Prostate gland (tissue), 2 donors: ENCODE measurements at regions not wholly inside any gene's neighbourhood (a gene's known extent, or its start where the extent isn't known, plus 50 kb on each side); places are given as distances from the start of the nearest gene placed in this dataset.
A peak's percentile ranks its signal among the peaks of the same experiment; 100 is the strongest.

ENCODE experiments used
- DNase-seq: peaks from one replicate; pipeline ENCODE4 v3.0.0-alpha.2; 2019; ENCODE audit warnings: low spot score
- H3K27ac ChIP-seq, 2 donors: fragments of 200-600 bp; sonication (generic); 2 replicates each; pipeline ENCODE4 v1.5.1; 2017 to 2019
- H3K27me3 ChIP-seq: fragments of 200-600 bp; sonication (generic); replicated peaks from 2 replicates; pipeline ENCODE4 v1.5.1; 2019; ENCODE audit not compliant: insufficient read depth
- H3K36me3 ChIP-seq, 2 donors: fragments of 200-600 bp; sonication (generic); 1 replicate in 1 of 2; 2 replicates in 1 of 2; pipeline versions ENCODE4 v1.5.1 to v1.8.1; 2017 to 2019
- H3K4me1 ChIP-seq: fragments of 200-600 bp; sonication (generic); replicated peaks from 2 replicates; pipeline ENCODE4 v1.5.1; 2019
- H3K4me3 ChIP-seq, 2 donors: fragments of 200-600 bp; sonication (generic); 2 replicates each; pipeline ENCODE4 v1.5.1; 2017 to 2019
- H3K9me3 ChIP-seq: fragments of 200-600 bp; sonication (generic); 2 replicates; pipeline ENCODE4 v1.5.1; 2017
- POLR2A ChIP-seq: fragments of 450-650 bp; IDR thresholded peaks from one replicate; pipeline ENCODE4 v1.6.1; 2016; ENCODE audit warnings: antibody characterized with exemption, mild to moderate bottlenecking
- POLR2AphosphoS5 ChIP-seq: sonication (generic); formaldehyde crosslinking; IDR thresholded peaks from one replicate; pipeline ENCODE4 v1.6.1; 2017; ENCODE audit warnings: antibody characterized with exemption
- WGBS: methylation state at CpG from one replicate; pipeline ENCODE4 v1.1.5; 2018; 5-methylcytosine and 5-hydroxymethylcytosine counted together
- intact Hi-C: fragments of 100-400 bp; cut with DNase I; formaldehyde crosslinking; loops from one replicate; pipeline ENCODE4 v1.14.2; 2022
- TF ChIP-seq, protein P1 (sequence below), 4 experiments: fragments of 200-600 bp in 2 of 4; fragments of 450-650 bp in 2 of 4; sonication (generic) in 2 of 4; IDR thresholded peaks; 1 replicate in 3 of 4; 2 replicates in 1 of 4; pipeline ENCODE4 v1.5.1; 2016 to 2019; ENCODE audit warnings: antibody characterized with exemption in 4 of 4, mild to moderate bottlenecking in 2 of 4, moderate library complexity in 2 of 4

DNA sequence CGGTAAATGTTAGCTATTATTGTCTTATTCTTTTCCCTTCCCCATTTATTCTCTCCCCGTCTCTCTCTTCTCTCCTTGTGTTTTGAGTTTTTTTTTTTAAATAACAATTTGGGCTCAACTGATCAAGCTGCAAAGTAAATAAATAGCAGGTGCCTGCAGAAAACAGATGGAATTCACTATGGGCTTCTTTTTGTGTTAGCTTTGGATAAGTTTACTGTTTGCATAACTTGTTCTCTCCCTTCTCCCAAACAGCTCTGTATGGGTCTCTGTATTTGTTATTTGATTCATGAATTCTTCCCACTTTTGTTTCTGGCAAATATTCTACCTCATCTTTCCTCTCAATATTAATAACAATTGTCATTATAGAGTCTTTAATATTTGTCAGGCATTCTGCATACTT is 111.8 kb upstream of the ASTN2 start:
- no peak for TF ChIP-seq POLR2AphosphoS5
- TF ChIP-seq, protein P1, sequence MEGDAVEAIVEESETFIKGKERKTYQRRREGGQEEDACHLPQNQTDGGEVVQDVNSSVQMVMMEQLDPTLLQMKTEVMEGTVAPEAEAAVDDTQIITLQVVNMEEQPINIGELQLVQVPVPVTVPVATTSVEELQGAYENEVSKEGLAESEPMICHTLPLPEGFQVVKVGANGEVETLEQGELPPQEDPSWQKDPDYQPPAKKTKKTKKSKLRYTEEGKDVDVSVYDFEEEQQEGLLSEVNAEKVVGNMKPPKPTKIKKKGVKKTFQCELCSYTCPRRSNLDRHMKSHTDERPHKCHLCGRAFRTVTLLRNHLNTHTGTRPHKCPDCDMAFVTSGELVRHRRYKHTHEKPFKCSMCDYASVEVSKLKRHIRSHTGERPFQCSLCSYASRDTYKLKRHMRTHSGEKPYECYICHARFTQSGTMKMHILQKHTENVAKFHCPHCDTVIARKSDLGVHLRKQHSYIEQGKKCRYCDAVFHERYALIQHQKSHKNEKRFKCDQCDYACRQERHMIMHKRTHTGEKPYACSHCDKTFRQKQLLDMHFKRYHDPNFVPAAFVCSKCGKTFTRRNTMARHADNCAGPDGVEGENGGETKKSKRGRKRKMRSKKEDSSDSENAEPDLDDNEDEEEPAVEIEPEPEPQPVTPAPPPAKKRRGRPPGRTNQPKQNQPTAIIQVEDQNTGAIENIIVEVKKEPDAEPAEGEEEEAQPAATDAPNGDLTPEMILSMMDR (IDR thresholded peaks at IDR 0.05): no peak
- TF ChIP-seq POLR2A: no peak
- WGBS: 47% methylated on average over 2 of the region's 2 CpGs
- no peak overlapping the region for H3K27ac ChIP-seq
- no peaks in the 10 kb centered on the region for H3K4me1 ChIP-seq
- no peaks in the 10 kb centered on the region for H3K36me3 ChIP-seq
- H3K4me3 ChIP-seq: no peak overlapping the region
- intact Hi-C loops: no loop called here
- no peaks in the 10 kb centered on the region for H3K27me3 ChIP-seq
- no peaks in the 10 kb centered on the region for H3K9me3 ChIP-seq
- DNase-seq: no peak

GRCh38 chr9:117523531-117524153 is 108.8 kb upstream of the ASTN2 start:
- Histone ChIP-seq H3K4me1 (no peaks in the 10 kb centered on the region), H3K4me3 (no peak overlapping the region), H3K9me3 (no peaks in the 10 kb centered on the region), H3K36me3 (no peaks in the 10 kb centered on the region), H3K27ac (no peak overlapping the region), H3K27me3 (no peaks in the 10 kb centered on the region)
- DNase-seq: no peak
- intact Hi-C loops: no loop called here
- WGBS: 66% methylated on average over 2 of the region's 2 CpGs
- TF ChIP-seq, protein P1 (IDR thresholded peaks at IDR 0.05): no peak
- TF ChIP-seq POLR2A: no peak
- TF ChIP-seq POLR2AphosphoS5: no peak

DNA sequence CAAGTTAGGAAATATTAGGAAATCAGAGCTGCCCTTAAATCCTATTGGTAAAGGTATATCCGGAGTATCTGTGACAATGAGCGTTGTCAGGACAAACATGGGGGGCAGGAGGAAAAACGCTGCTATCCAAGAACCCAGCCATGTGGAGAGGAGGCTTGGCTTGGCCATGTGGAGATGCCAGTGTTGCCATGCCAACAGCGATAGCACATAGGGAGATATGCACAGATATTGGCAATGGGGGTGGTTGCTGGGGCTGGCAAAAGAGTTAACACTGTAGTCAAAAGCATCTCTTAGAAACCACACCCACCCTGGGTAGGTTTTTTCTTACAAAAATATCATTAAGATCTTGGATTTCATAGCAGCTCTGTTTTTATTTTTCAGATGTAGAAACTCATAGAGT is 106.4 kb upstream of the ASTN2 start:
- intact Hi-C loops: no loop called here
- H3K27ac ChIP-seq: no peak overlapping the region
- 90% methylated on average over 4 of the region's 4 CpGs for WGBS
- DNase-seq: no peak
- H3K36me3 ChIP-seq: no peaks in the 10 kb centered on the region
- no peaks in the 10 kb centered on the region for H3K27me3 ChIP-seq
- no peak overlapping the region for H3K4me3 ChIP-seq
- no peak for TF ChIP-seq POLR2AphosphoS5
- no peak for TF ChIP-seq POLR2A
- TF ChIP-seq, protein P1 (IDR thresholded peaks at IDR 0.05): no peak
- no peaks in the 10 kb centered on the region for H3K9me3 ChIP-seq
- H3K4me1 ChIP-seq: no peaks in the 10 kb centered on the region

DNA sequence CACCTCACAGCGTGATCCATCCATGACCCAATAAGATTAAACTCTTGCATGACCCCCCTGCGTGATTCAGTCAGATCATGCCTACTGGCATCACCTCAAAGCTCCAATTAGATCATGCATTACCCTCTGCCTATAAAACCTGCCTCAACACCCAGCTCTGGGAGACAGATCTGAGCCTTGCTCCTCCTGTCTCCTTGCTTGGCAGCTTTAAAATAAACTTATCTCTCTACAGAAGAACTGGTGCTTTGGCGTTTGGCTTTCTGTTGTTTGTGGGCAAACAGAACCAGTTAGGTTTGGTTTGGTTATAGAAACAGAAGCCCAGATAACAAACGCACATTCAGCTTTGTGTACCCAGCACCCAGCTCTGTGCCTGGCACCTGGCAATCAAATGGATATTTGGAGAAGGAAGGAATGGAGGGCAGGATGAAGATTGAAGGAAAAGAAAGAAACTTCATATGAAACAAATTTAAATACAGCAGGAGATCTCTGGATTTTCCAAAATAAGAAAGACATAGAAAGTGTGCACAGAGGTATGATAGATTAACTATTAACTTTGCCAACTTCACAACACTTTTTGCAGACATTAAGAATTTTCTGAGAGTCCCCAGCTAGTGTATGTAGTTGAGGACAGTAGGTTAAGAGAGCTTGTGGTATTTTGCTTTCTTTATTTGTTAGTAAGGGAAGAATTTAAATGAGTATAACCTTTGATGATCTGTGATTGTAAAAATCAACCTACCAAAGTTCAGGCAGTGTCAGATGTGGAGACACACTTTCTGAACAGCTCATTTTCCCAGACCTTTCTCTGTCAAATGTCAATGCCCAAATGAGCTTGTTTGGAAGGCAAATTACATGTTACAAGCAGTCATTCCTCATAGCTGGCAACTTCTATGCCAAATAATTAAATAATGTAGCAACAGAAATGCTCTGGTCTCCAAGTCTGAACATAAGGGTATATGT is 102.1 kb upstream of the ASTN2 start:
- 28% methylated on average over 4 of the region's 4 CpGs for WGBS
- no peaks in the 10 kb centered on the region for H3K36me3 ChIP-seq
- H3K4me3 ChIP-seq: no peak overlapping the region
- intact Hi-C loops: no loop called here
- no peaks in the 10 kb centered on the region for H3K4me1 ChIP-seq
- no peaks in the 10 kb centered on the region for H3K9me3 ChIP-seq
- no peak overlapping the region for H3K27ac ChIP-seq
- no peaks in the 10 kb centered on the region for H3K27me3 ChIP-seq
- TF ChIP-seq POLR2AphosphoS5: peak; percentile 52
- TF ChIP-seq POLR2A: no peak
- DNase-seq: peak; percentile 13

GRCh38 chr9:117511852-117512481 is 97.1 kb upstream of the ASTN2 start:
- no peaks in the 10 kb centered on the region for H3K4me1 ChIP-seq
- TF ChIP-seq POLR2A (no peak), POLR2AphosphoS5 (no peak)
- TF ChIP-seq, protein P1 (IDR thresholded peaks at IDR 0.05): no peak
- DNase-seq: no peak
- intact Hi-C loops: no loop called here
- WGBS: 55% methylated on average over 4 of the region's 4 CpGs
- no peak overlapping the region for H3K4me3 ChIP-seq
- H3K36me3 ChIP-seq: no peaks in the 10 kb centered on the region
- H3K27me3 ChIP-seq: no peaks in the 10 kb centered on the region
- H3K27ac ChIP-seq: no peak overlapping the region
- no peaks in the 10 kb centered on the region for H3K9me3 ChIP-seq
